Caco-2 (cell line): ENCODE measurements at regions not wholly inside any gene's neighbourhood (a gene's known extent, or its start where the extent isn't known, plus 50 kb on each side); places are given as distances from the start of the nearest gene placed in this dataset.

ENCODE experiments used
- BruUV-seq: library from RNA; stranded (reverse); fragments of 400-500 nt; replicated peaks from 2 replicates; lab custom pipeline; 2021; lab: Mats Ljungman, UMichigan
- CTCF ChIA-PET: fragments of 300-600 bp; sonication (Branson Sonifier 250); formaldehyde crosslinking; loops from one replicate; lab custom pipeline; 2022; ENCODE audit warnings: antibody characterized with exemption; lab: Charles Lee
- POLR2A ChIA-PET: fragments of 300-600 bp; sonication (Branson Sonifier 250); formaldehyde crosslinking; loops from one replicate; lab custom pipeline; 2022; ENCODE audit warnings: antibody characterized with exemption; lab: Charles Lee
- DNase-seq, 2 experiments: peaks; one replicate each; pipeline versions ENCODE4 v3.0.0 to v3.0.0-alpha.2; 2020 to 2022
- H3K27me3 ChIP-seq: replicated peaks from 2 replicates; pipeline ENCODE4 v1.6.0; 2011; ENCODE audit warnings: low read length; ENCODE audit not compliant: control insufficient read depth, insufficient read depth
- H3K36me3 ChIP-seq: 2 replicates; pipeline ENCODE4 v1.5.1; 2011; ENCODE audit warnings: low read length; ENCODE audit not compliant: control insufficient read depth, insufficient read depth
- H3K4me1 ChIP-seq: fragments of 250-450 bp; sonication (Bioruptor Pico); 2 replicates; pipeline ENCODE4 v1.5.1; 2020; ENCODE audit warnings: mild to moderate bottlenecking
- H3K4me3 ChIP-seq: 2 replicates; pipeline ENCODE4 v1.5.1; 2011; ENCODE audit warnings: low read depth, mild to moderate bottlenecking, control low read depth, low read length
- H3K9me3 ChIP-seq: fragments of 250-450 bp; sonication (Bioruptor Pico); 2 replicates; pipeline ENCODE4 v1.5.1; 2020; ENCODE audit warnings: mild to moderate bottlenecking, moderate library complexity
- H3K27ac Mint-ChIP-seq: one replicate; pipeline ENCODE4 v1.8.0; 2022; ENCODE audit warnings: mixed read lengths; ENCODE audit not compliant: unreplicated experiment
- H3K27me3 Mint-ChIP-seq: one replicate; pipeline ENCODE4 v1.8.0; 2022; ENCODE audit warnings: mixed read lengths; ENCODE audit not compliant: insufficient read depth, unreplicated experiment
- H3K36me3 Mint-ChIP-seq: one replicate; pipeline ENCODE4 v1.8.0; 2022; ENCODE audit warnings: mild to moderate bottlenecking, mixed read lengths; ENCODE audit not compliant: insufficient read depth, unreplicated experiment
- H3K4me1 Mint-ChIP-seq: one replicate; pipeline ENCODE4 v1.8.0; 2022; ENCODE audit warnings: low read depth, mixed read lengths; ENCODE audit not compliant: unreplicated experiment
- H3K4me3 Mint-ChIP-seq: one replicate; pipeline ENCODE4 v1.8.0; 2022; ENCODE audit warnings: mild to moderate bottlenecking, moderate library complexity, mixed read lengths; ENCODE audit not compliant: unreplicated experiment
- H3K9me3 Mint-ChIP-seq: one replicate; pipeline ENCODE4 v1.8.0; 2022; ENCODE audit warnings: mixed read lengths; ENCODE audit not compliant: unreplicated experiment
- CTCF ChIP-seq, 2 experiments: fragments of 200-600 bp in 1 of 2; IDR thresholded peaks; 1 replicate in 1 of 2; 2 replicates in 1 of 2; pipeline versions ENCODE4 v1.5.1 to v1.8.0; 2011 to 2022; ENCODE audit warnings: antibody characterized with exemption in 1 of 2, control low read depth in 1 of 2, inconsistent platforms in 1 of 2, low read depth in 1 of 2, low read length in 1 of 2, mild to moderate bottlenecking in 1 of 2, moderate library complexity in 1 of 2; ENCODE audit not compliant: insufficient read depth in 1 of 2, severe bottlenecking in 1 of 2, unreplicated experiment in 1 of 2
- intact Hi-C: fragments of 100-400 bp; cut with micrococcal nuclease; formaldehyde crosslinking; loops from one replicate; pipeline ENCODE4 v1.10.0; 2022; ENCODE audit not compliant: unreplicated experiment

GRCh38 chr2:182625814-182626213 lies 90.2 kb upstream of the DNAJC10 start:
- no peaks in the 10 kb centered on the region for H3K27me3 Mint-ChIP-seq
- H3K9me3 Mint-ChIP-seq, result no peaks in the 10 kb centered on the region
- Histone ChIP-seq H3K36me3 (no peaks in the 10 kb centered on the region), H3K9me3 (no peaks in the 10 kb centered on the region), H3K4me3 (no peak overlapping the region), H3K4me1 (no peaks in the 10 kb centered on the region), H3K27me3 (no peaks in the 10 kb centered on the region)
- no peaks in the 10 kb centered on the region for H3K36me3 Mint-ChIP-seq
- no peak for TF ChIP-seq CTCF (IDR thresholded peaks at IDR 0.05; ENCODE audit: insufficient read depth in 1 of 2, low read depth in 1 of 2, low read length in 1 of 2, severe bottlenecking in 1 of 2, unreplicated experiment in 1 of 2)
- CTCF ChIA-PET, result no interaction called here
- BruUV-seq, result no TSS peak
- POLR2A ChIA-PET, result no interaction called here
- H3K27ac Mint-ChIP-seq, result no peak overlapping the region
- intact Hi-C loops, result no loop called here
- peak in 1 of 2 experiments; percentile 15 for DNase-seq
- H3K4me1 Mint-ChIP-seq, result no peaks in the 10 kb centered on the region
- no peak overlapping the region for H3K4me3 Mint-ChIP-seq

GRCh38 chr2:182628916-182629315 lies 87.1 kb upstream of the DNAJC10 start:
- no peaks in the 10 kb centered on the region for H3K9me3 Mint-ChIP-seq
- peaks cover 9% of the 10 kb centered on the region for H3K27me3 Mint-ChIP-seq
- intact Hi-C loops, result no loop called here
- H3K27ac Mint-ChIP-seq, result no peak overlapping the region
- Histone ChIP-seq H3K4me3 (no peak overlapping the region), H3K36me3 (no peaks in the 10 kb centered on the region), H3K9me3 (no peaks in the 10 kb centered on the region), H3K27me3 (no peaks in the 10 kb centered on the region), H3K4me1 (peaks cover 4% of the 10 kb centered on the region; the same call in 1 of the 2 replicates)
- ChIA-PET POLR2A (no interaction called here), CTCF (no interaction called here)
- no peak for TF ChIP-seq CTCF (IDR thresholded peaks at IDR 0.05; ENCODE audit: insufficient read depth in 1 of 2, low read depth in 1 of 2, low read length in 1 of 2, severe bottlenecking in 1 of 2, unreplicated experiment in 1 of 2)
- no peaks in the 10 kb centered on the region for H3K36me3 Mint-ChIP-seq
- no peaks in the 10 kb centered on the region for H3K4me1 Mint-ChIP-seq
- H3K4me3 Mint-ChIP-seq, result no peak overlapping the region
- no TSS peak for BruUV-seq
- DNase-seq, result no peak

DNA sequence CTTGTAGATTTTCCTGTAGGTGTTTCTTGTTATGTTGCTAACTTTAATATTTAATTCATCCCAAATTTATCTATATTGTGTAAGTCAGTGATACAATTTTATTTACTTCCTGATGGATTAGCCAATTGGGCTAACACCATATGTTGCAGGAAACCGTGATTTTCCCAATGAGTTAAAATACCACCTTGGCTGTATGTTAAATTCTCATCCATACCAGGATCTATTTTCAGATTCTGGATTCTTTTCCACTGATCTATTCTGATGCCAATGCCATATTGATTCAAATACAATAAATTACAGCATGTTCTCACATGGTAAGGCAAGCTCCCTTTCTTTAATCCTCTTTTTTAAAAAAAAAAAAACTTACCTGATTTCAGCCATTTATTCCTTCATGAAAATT lies 85.8 kb upstream of the DNAJC10 start:
- intact Hi-C loops, result no loop called here
- no peak for DNase-seq
- ChIA-PET CTCF (no interaction called here), POLR2A (no interaction called here)
- no peak for TF ChIP-seq CTCF (IDR thresholded peaks at IDR 0.05; ENCODE audit: insufficient read depth in 1 of 2, low read depth in 1 of 2, low read length in 1 of 2, severe bottlenecking in 1 of 2, unreplicated experiment in 1 of 2)
- no peaks in the 10 kb centered on the region for H3K9me3 Mint-ChIP-seq
- H3K4me1 Mint-ChIP-seq, result no peaks in the 10 kb centered on the region
- H3K36me3 ChIP-seq, result no peaks in the 10 kb centered on the region
- H3K4me3 Mint-ChIP-seq, result no peak overlapping the region
- H3K4me3 ChIP-seq, result no peak overlapping the region
- peaks cover 9% of the 10 kb centered on the region for H3K27me3 Mint-ChIP-seq
- no TSS peak for BruUV-seq
- no peaks in the 10 kb centered on the region for H3K9me3 ChIP-seq
- H3K4me1 ChIP-seq, result peaks cover 4% of the 10 kb centered on the region; the same call in 1 of the 2 replicates
- H3K27me3 ChIP-seq, result no peaks in the 10 kb centered on the region
- H3K36me3 Mint-ChIP-seq, result no peaks in the 10 kb centered on the region
- H3K27ac Mint-ChIP-seq, result no peak overlapping the region
